NT2/D1 (cell line): ENCODE measurements at regions not wholly inside any gene's neighbourhood (a gene's known extent, or its start where the extent isn't known, plus 50 kb on each side); places are given as distances from the start of the nearest gene placed in this dataset.

Experiments used
- SUZ12 ChIP-seq: IDR thresholded peaks from 2 replicates; pipeline ENCODE4 v1.6.1; 2011; ENCODE audit not compliant: insufficient read length, insufficient read depth; ENCODE audit errors: extremely low read depth
- YY1 ChIP-seq: IDR thresholded peaks from 2 replicates; pipeline ENCODE4 v1.6.1; 2011; ENCODE audit not compliant: insufficient read length, insufficient read depth
- ZNF274 ChIP-seq: IDR thresholded peaks from 2 replicates; pipeline ENCODE4 v1.6.1; 2011; ENCODE audit warnings: mild to moderate bottlenecking, low read depth, low read length

DNA sequence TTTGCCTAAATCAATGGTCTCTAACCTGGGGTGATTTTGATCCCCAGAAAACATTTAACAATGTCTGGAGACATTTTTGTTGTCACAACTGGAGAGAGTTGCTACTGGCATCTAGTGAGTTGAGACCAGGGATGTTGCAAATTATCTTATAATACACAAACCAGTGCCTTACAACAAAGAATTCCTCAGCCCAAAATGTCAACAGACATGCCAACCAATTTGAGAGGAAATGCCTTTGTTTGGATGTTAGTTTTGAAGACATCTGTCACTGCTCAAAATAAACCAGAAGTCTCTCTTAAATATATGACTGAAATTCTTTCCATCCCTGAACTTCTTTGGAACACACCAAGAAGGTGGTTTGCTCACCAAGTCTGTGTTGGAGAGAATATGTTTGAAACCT, 336.9 kb upstream of the ATP2B1 start:
- TF ChIP-seq YY1, result no peak
- TF ChIP-seq ZNF274, result no peak
- TF ChIP-seq SUZ12, result no peak
